ENCODE measurements at regions not wholly inside any gene's neighbourhood (a gene's known extent, or its start where the extent isn't known, plus 50 kb on each side); places are given as distances from the start of the nearest gene placed in this dataset.

DNA sequence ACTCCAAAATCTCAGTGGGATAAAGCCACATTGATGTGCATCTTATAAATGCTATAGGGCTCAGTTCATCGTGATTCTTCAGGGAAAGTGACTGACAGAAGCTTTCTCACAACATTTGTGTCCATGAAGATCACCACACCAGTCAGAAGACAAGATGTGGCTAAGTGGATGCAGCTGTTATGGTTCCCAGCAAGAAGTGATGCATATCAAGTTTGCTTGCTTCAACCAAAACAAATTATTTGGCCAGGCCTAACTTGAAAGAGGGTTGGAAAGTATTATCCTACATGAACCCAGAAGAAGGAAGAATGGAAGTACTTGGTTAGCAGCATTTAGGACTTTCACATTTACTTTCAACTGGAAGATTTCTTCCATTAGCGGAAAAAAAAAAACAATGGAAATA lies 210.0 kb upstream of the ACVR2A start:
- ChIA-PET POLR2A (no interaction called here), CTCF (no interaction called here)
- DNase-seq (no peak), ATAC-seq (ENCODE audit: low read depth) (no peak)
- no peak overlapping the region for H3K4me3 Mint-ChIP-seq
- H3K27me3 Mint-ChIP-seq: no peaks in the 10 kb centered on the region
- no peaks in the 10 kb centered on the region for H3K36me3 Mint-ChIP-seq (ENCODE audit: low read depth)
- intact Hi-C loops (cut with micrococcal nuclease): no loop called here
- peaks cover 27% of the 10 kb centered on the region for H3K4me1 Mint-ChIP-seq
- no peaks in the 10 kb centered on the region for H3K9me3 Mint-ChIP-seq
- TF ChIP-seq, protein P1, sequence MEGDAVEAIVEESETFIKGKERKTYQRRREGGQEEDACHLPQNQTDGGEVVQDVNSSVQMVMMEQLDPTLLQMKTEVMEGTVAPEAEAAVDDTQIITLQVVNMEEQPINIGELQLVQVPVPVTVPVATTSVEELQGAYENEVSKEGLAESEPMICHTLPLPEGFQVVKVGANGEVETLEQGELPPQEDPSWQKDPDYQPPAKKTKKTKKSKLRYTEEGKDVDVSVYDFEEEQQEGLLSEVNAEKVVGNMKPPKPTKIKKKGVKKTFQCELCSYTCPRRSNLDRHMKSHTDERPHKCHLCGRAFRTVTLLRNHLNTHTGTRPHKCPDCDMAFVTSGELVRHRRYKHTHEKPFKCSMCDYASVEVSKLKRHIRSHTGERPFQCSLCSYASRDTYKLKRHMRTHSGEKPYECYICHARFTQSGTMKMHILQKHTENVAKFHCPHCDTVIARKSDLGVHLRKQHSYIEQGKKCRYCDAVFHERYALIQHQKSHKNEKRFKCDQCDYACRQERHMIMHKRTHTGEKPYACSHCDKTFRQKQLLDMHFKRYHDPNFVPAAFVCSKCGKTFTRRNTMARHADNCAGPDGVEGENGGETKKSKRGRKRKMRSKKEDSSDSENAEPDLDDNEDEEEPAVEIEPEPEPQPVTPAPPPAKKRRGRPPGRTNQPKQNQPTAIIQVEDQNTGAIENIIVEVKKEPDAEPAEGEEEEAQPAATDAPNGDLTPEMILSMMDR (IDR thresholded peaks at IDR 0.05): no peak
- H3K27ac Mint-ChIP-seq: no peak overlapping the region

DNA sequence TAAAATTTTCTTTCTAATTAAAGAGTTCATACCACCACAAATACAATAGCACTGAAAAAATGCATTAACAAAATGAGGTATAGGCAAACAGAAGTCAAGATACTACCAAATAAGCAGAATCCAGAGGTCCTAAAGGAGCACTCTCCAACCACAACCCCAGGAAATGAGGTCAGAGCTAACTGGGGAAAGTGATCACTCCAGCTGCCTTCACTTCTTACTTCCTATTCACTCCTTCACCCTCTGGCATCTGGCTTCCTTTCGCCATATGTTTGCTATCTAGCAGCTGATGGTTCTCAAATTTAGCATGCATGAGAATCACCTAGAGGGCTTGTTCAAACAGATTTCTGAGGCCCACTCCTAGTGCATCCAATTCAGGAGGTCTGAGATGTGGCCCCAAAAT lies 212.6 kb upstream of the ACVR2A start:
- ChIA-PET CTCF (no interaction called here), POLR2A (no interaction called here)
- no peak for DNase-seq
- H3K4me3 Mint-ChIP-seq: no peak overlapping the region
- no peaks in the 10 kb centered on the region for H3K9me3 Mint-ChIP-seq
- intact Hi-C loops (cut with micrococcal nuclease): no loop called here
- ATAC-seq (ENCODE audit: low read depth): no peak
- H3K27me3 Mint-ChIP-seq: no peaks in the 10 kb centered on the region
- TF ChIP-seq, protein P1 (IDR thresholded peaks at IDR 0.05): no peak
- no peak overlapping the region for H3K27ac Mint-ChIP-seq
- no peaks in the 10 kb centered on the region for H3K36me3 Mint-ChIP-seq (ENCODE audit: low read depth)
- H3K4me1 Mint-ChIP-seq: peaks cover 32% of the 10 kb centered on the region

DNA sequence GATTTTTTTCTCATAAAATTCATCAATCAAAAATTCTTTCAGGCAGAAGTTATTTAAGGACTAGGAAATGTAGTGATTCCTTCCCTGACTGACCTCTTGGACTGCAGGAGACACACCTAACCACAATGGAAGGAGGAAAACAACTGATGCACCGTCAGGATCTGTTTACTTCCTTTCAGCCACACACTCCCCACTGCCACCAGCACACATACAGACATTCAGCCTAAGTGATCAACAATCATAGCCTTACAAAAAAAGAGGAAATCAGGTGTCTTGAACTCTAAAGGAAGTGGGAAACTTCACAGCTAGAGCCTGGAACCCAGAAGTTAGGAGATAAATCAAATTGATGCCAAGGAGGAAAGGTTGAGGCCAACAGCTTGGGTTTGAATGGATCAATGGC lies 213.5 kb upstream of the ACVR2A start:
- TF ChIP-seq, protein P1 (IDR thresholded peaks at IDR 0.05): no peak
- ChIA-PET CTCF (no interaction called here), POLR2A (interaction anchor here (0.7 kb wide), 1 partner anchor 9 kb away, joined by 3 read pairs; no protein-coding TSS in a partner anchor)
- no peak for ATAC-seq (ENCODE audit: low read depth)
- H3K4me1 Mint-ChIP-seq: peaks cover 24% of the 10 kb centered on the region
- H3K36me3 Mint-ChIP-seq (ENCODE audit: low read depth): no peaks in the 10 kb centered on the region
- H3K9me3 Mint-ChIP-seq: no peaks in the 10 kb centered on the region
- H3K27me3 Mint-ChIP-seq: no peaks in the 10 kb centered on the region
- DNase-seq: no peak
- no peak overlapping the region for H3K27ac Mint-ChIP-seq
- H3K4me3 Mint-ChIP-seq: no peak overlapping the region
- intact Hi-C loops (cut with micrococcal nuclease): no loop called here

DNA sequence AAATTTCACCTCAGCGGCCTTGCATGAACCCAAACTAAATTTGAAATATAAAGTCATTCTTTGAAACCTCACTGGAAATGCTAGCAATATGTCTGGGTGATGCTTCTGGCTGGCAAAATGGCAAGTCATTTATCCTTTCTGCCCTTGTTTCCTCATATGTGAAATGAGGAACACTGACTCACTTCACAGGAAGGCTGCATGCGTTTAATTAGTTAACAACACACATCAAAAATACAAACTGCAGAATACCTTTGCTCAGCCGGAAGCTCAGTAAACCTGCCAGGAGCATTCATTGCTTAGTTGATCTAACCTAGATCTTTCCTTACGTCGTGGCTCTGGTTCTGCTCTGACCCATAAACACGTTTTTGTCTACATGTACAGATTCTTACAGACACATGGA lies 214.2 kb upstream of the ACVR2A start:
- ChIA-PET POLR2A (interaction anchor here (0.7 kb wide), 1 partner anchor 10 kb away, joined by 3 read pairs; no protein-coding TSS in a partner anchor), CTCF (no interaction called here)

DNA sequence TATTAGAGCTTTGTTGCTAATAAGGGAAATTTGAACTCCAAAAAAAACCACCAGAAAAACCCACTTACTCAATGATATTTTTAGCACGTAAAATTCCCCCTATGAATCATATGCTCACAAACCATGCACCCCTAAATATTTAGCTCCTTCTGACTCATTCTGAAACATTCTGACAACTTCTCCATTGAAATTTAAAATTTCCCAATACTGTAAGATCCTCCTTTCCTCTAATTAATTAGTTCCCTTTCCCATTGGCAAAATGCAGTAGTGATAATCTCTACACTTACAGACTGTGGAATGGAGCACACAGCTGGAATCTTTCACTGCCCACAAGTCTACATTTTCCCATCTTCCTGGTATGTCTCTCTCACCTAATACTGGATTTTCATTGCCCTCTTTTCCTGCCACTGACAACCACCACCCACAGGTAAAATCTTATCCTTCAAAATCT lies 215.8 kb upstream of the ACVR2A start:
- Mint-ChIP-seq H3K27me3 (no peaks in the 10 kb centered on the region), H3K4me1 (peaks cover 21% of the 10 kb centered on the region), H3K9me3 (no peaks in the 10 kb centered on the region), H3K27ac (peak overlapping the region; percentile 1), H3K4me3 (no peak overlapping the region), H3K36me3 (ENCODE audit: low read depth) (no peaks in the 10 kb centered on the region)
- ATAC-seq (ENCODE audit: low read depth) (peak; percentile 42), DNase-seq (no peak)
- TF ChIP-seq, protein P1 (IDR thresholded peaks at IDR 0.05): no peak
- ChIA-PET POLR2A (interaction anchor here (0.9 kb wide), 1 partner anchor 9 kb away, joined by 3 read pairs; no protein-coding TSS in a partner anchor), CTCF (no interaction called here)
- intact Hi-C loops (cut with micrococcal nuclease): loop anchor here (5.0 kb wide), 1 partner anchor 213 kb away; no protein-coding TSS in a partner anchor

More for the DNA sequence above, 214.2 kb upstream of the ACVR2A start:
- no peak for DNase-seq
- Mint-ChIP-seq H3K4me1 (peaks cover 19% of the 10 kb centered on the region), H3K4me3 (no peak overlapping the region), H3K27me3 (no peaks in the 10 kb centered on the region), H3K27ac (no peak overlapping the region), H3K9me3 (no peaks in the 10 kb centered on the region), H3K36me3 (ENCODE audit: low read depth) (no peaks in the 10 kb centered on the region)
- TF ChIP-seq, protein P1 (IDR thresholded peaks at IDR 0.05): no peak
- intact Hi-C loops (cut with micrococcal nuclease): no loop called here
- ATAC-seq (ENCODE audit: low read depth): no peak
